ENCODE measurements at regions not wholly inside any gene's neighbourhood (a gene's known extent, or its start where the extent isn't known, plus 50 kb on each side); places are given as distances from the start of the nearest gene placed in this dataset.

DNA sequence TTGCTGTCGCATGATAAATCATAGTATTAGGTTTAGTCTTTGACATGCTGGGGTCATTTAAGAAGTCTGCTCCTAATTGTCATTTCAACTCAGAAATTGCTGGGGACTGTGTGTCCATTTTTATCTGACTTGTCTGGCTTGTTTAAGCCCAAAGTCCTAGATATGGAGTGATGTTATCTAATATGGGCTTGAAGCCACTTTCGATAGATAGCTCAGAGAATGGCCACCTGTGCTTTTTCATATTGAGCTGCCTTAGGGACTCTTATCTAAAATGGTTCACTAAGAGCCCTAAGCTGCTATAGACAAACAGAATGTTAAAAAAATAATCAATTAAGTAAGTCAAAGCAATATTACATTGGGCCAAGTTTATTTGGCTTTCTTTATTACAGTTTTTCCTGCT lies 81.6 kb upstream of the CNTNAP4 start:
- Histone ChIP-seq H3K4me1 (ENCODE audit: control insufficient read depth in 2 of 3, insufficient read depth in 2 of 3, low read depth in 1 of 3, low read length in 3 of 3) (no peaks in the 10 kb centered on the region), H3K36me3 (ENCODE audit: control insufficient read depth in 2 of 3, insufficient read depth in 3 of 3, low read length in 3 of 3) (no peaks in the 10 kb centered on the region), H3K4me3 (ENCODE audit: low read length in 3 of 3) (no peak overlapping the region), H3K27me3 (ENCODE audit: control insufficient read depth, insufficient read depth, low read length) (no peaks in the 10 kb centered on the region), H3K9ac (ENCODE audit: low read length in 3 of 3) (no peak overlapping the region), H3K27ac (ENCODE audit: low read depth in 2 of 2, low read length in 2 of 2) (no peak overlapping the region), H3K9me3 (ENCODE audit: control insufficient read depth in 2 of 3, insufficient read depth in 1 of 3, low read length in 3 of 3) (no peaks in the 10 kb centered on the region)
- FAIRE-seq (no peak), DNase-seq (no peak)
- intact Hi-C loops (cut with DNase I), result no loop called here
- TF ChIP-seq, protein P1, sequence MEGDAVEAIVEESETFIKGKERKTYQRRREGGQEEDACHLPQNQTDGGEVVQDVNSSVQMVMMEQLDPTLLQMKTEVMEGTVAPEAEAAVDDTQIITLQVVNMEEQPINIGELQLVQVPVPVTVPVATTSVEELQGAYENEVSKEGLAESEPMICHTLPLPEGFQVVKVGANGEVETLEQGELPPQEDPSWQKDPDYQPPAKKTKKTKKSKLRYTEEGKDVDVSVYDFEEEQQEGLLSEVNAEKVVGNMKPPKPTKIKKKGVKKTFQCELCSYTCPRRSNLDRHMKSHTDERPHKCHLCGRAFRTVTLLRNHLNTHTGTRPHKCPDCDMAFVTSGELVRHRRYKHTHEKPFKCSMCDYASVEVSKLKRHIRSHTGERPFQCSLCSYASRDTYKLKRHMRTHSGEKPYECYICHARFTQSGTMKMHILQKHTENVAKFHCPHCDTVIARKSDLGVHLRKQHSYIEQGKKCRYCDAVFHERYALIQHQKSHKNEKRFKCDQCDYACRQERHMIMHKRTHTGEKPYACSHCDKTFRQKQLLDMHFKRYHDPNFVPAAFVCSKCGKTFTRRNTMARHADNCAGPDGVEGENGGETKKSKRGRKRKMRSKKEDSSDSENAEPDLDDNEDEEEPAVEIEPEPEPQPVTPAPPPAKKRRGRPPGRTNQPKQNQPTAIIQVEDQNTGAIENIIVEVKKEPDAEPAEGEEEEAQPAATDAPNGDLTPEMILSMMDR (IDR thresholded peaks at IDR 0.05; ENCODE audit: borderline replicate concordance, extremely low read depth, insufficient read depth), result no peak

DNA sequence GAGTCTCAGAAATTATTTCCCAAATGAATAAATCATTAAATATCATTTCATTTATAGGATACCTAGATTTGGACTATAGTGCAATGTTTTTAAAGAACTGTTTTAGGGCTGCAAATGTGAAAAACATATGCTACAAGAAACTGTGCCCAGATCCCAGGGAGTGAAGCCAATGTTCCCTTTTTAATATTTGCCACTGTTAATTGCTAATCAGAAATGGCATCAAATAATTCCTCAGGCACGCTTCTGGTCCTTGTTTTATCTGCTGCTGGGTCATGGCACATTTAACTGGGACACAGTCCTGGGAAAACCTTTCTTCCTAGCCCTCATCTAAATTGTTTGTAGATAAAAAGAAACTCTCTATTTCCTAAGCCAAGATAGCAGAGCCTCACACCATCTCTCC lies 79.3 kb upstream of the CNTNAP4 start:
- Histone ChIP-seq H3K27ac (ENCODE audit: low read depth in 2 of 2, low read length in 2 of 2) (no peak overlapping the region), H3K36me3 (ENCODE audit: control insufficient read depth in 2 of 3, insufficient read depth in 3 of 3, low read length in 3 of 3) (no peaks in the 10 kb centered on the region), H3K4me1 (ENCODE audit: control insufficient read depth in 2 of 3, insufficient read depth in 2 of 3, low read depth in 1 of 3, low read length in 3 of 3) (no peaks in the 10 kb centered on the region), H3K9ac (ENCODE audit: low read length in 3 of 3) (no peak overlapping the region), H3K4me3 (ENCODE audit: low read length in 3 of 3) (no peak overlapping the region), H3K9me3 (ENCODE audit: control insufficient read depth in 2 of 3, insufficient read depth in 1 of 3, low read length in 3 of 3) (no peaks in the 10 kb centered on the region), H3K27me3 (ENCODE audit: control insufficient read depth, insufficient read depth, low read length) (no peaks in the 10 kb centered on the region)
- DNase-seq, result no peak
- TF ChIP-seq, protein P1 (IDR thresholded peaks at IDR 0.05; ENCODE audit: borderline replicate concordance, extremely low read depth, insufficient read depth), result no peak
- intact Hi-C loops (cut with DNase I), result no loop called here
- FAIRE-seq, result no peak

DNA sequence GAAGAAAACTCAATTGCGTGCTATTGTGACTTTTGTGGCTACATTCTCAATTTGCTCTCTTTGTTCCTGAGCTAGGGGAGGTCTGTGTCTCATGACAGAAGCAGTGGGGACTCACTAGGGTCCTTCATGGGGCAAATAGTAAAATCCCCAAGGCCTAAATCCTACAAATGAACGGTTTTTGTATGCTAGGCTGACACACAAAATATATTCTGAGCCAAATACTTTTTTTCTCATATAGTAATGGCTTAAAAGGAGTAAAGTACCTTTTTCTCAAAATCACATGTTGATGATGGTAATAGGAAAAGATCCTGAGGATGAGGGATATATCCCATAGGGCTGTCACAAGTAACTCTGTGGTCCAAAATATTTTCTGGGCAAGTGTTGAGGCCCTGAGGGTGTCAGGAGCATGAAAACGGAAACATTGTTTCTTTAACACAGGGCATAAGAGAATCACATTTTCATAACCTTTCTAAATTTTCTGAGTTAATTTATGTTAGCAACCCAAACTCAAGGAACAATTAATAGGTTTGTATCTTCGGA lies 77.5 kb upstream of the CNTNAP4 start:
- TF ChIP-seq, protein P1 (IDR thresholded peaks at IDR 0.05; ENCODE audit: borderline replicate concordance, extremely low read depth, insufficient read depth), result no peak
- DNase-seq (no peak), FAIRE-seq (no peak)
- no peak overlapping the region for H3K27ac ChIP-seq (ENCODE audit: low read depth in 2 of 2, low read length in 2 of 2)
- no peaks in the 10 kb centered on the region for H3K4me1 ChIP-seq (ENCODE audit: control insufficient read depth in 2 of 3, insufficient read depth in 2 of 3, low read depth in 1 of 3, low read length in 3 of 3)
- no peak overlapping the region for H3K9ac ChIP-seq (ENCODE audit: low read length in 3 of 3)
- H3K36me3 ChIP-seq (ENCODE audit: control insufficient read depth in 2 of 3, insufficient read depth in 3 of 3, low read length in 3 of 3), result no peaks in the 10 kb centered on the region
- no peak overlapping the region for H3K4me3 ChIP-seq (ENCODE audit: low read length in 3 of 3)
- intact Hi-C loops (cut with DNase I), result no loop called here
- no peaks in the 10 kb centered on the region for H3K27me3 ChIP-seq (ENCODE audit: control insufficient read depth, insufficient read depth, low read length)
- H3K9me3 ChIP-seq (ENCODE audit: control insufficient read depth in 2 of 3, insufficient read depth in 1 of 3, low read length in 3 of 3), result no peaks in the 10 kb centered on the region

DNA sequence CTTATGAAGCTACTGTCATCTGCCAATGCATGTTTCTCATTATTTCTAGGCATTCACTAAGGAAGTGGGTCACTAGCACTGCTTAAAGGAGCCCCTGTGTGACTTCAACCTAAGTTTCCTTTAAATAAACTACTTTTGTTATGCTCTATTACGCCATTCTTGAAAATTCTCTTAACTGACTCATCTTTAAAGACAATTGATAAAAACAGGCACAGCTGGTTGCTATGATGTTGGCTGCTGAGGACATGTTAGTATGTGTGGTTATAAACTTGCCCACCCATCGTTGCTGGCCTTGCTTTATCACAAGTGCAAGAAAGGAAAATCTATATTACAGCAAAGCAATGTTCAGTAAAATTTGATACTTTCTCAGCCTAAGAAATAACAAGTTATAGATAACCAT lies 75.8 kb upstream of the CNTNAP4 start:
- no peaks in the 10 kb centered on the region for H3K9me3 ChIP-seq (ENCODE audit: control insufficient read depth in 2 of 3, insufficient read depth in 1 of 3, low read length in 3 of 3)
- TF ChIP-seq, protein P1 (IDR thresholded peaks at IDR 0.05; ENCODE audit: borderline replicate concordance, extremely low read depth, insufficient read depth), result no peak
- H3K4me3 ChIP-seq (ENCODE audit: low read length in 3 of 3), result no peak overlapping the region
- H3K27ac ChIP-seq (ENCODE audit: low read depth in 2 of 2, low read length in 2 of 2), result no peak overlapping the region
- H3K9ac ChIP-seq (ENCODE audit: low read length in 3 of 3), result no peak overlapping the region
- no peak for FAIRE-seq
- H3K4me1 ChIP-seq (ENCODE audit: control insufficient read depth in 2 of 3, insufficient read depth in 2 of 3, low read depth in 1 of 3, low read length in 3 of 3), result no peaks in the 10 kb centered on the region
- no peak for DNase-seq
- no peaks in the 10 kb centered on the region for H3K27me3 ChIP-seq (ENCODE audit: control insufficient read depth, insufficient read depth, low read length)
- no peaks in the 10 kb centered on the region for H3K36me3 ChIP-seq (ENCODE audit: control insufficient read depth in 2 of 3, insufficient read depth in 3 of 3, low read length in 3 of 3)
- intact Hi-C loops (cut with DNase I), result no loop called here

Data from kidney (tissue), 13 donors.